H1 (cell line): ENCODE measurements at regions not wholly inside any gene's neighbourhood (a gene's known extent, or its start where the extent isn't known, plus 50 kb on each side); places are given as distances from the start of the nearest gene placed in this dataset.

ENCODE experiments used
- ASH2L ChIP-seq: fragments of 200-600, 300-600 bp; sonication (generic); IDR thresholded peaks from one replicate; pipeline ENCODE4 v1.7.1; 2017; ENCODE audit warnings: low read length
- ATF3 ChIP-seq: IDR thresholded peaks from 2 replicates; pipeline ENCODE4 v1.6.1; 2011; ENCODE audit warnings: low read depth, mild to moderate bottlenecking, low read length; ENCODE audit not compliant: insufficient read depth
- GABPA ChIP-seq: IDR thresholded peaks from 2 replicates; pipeline ENCODE4 v1.6.1; 2011; ENCODE audit warnings: mild to moderate bottlenecking, low read length, moderate library complexity, borderline replicate concordance; ENCODE audit not compliant: insufficient read depth
- GTF2F1 ChIP-seq: IDR thresholded peaks from 2 replicates; pipeline ENCODE4 v1.6.1; 2012; ENCODE audit warnings: low read depth, low read length, improper control_type of control experiment, borderline replicate concordance
- HDAC2 ChIP-seq, 2 experiments: fragments of 300-600 bp in 1 of 2; sonication (generic) in 1 of 2; IDR thresholded peaks; 2 replicates each; pipeline ENCODE4 v1.6.1; 2011 to 2012; ENCODE audit warnings: low read depth in 2 of 2, low read length in 2 of 2, mild to moderate bottlenecking in 2 of 2, moderate library complexity in 2 of 2, borderline replicate concordance in 1 of 2, inconsistent platforms in 1 of 2
- JUN ChIP-seq: IDR thresholded peaks from 2 replicates; pipeline ENCODE4 v1.6.1; 2011; ENCODE audit warnings: low read depth, mild to moderate bottlenecking, improper control_type of control experiment, low read length
- KDM1A ChIP-seq: fragments of 200-600, 300-600 bp; sonication (generic); IDR thresholded peaks from 2 replicates; pipeline ENCODE4 v1.7.1; 2016; ENCODE audit warnings: mild to moderate bottlenecking, low read length, borderline replicate concordance
- YY1 ChIP-seq: IDR thresholded peaks from 2 replicates; pipeline ENCODE4 v1.6.1; 2011; ENCODE audit warnings: low read depth, mild to moderate bottlenecking, low read length

- 0 out of 2 replicates have a peak, but pooled peaks have one; percentile 33 for TF ChIP-seq GABPA
- no peak for TF ChIP-seq ATF3
- TF ChIP-seq GTF2F1, result no peak
- no peak for TF ChIP-seq YY1
- peak; percentile 26 for TF ChIP-seq ASH2L
- TF ChIP-seq HDAC2 (IDR thresholded peaks at IDR 0.05; ENCODE audit: borderline replicate concordance in 1 of 2, low read depth in 2 of 2, low read length in 2 of 2), result no peak
- TF ChIP-seq JUN, result no peak
- no peak for TF ChIP-seq KDM1A
Observed at GRCh38 chr1:234778221-234779159, 168.5 kb upstream of the IRF2BP2 start (continued).
